GM18870 (cell line): ENCODE measurements at regions not wholly inside any gene's neighbourhood (a gene's known extent, or its start where the extent isn't known, plus 50 kb on each side); places are given as distances from the start of the nearest gene placed in this dataset.

Experiments used
- ATAC-seq: cut with Tn5 transposase; IDR thresholded peaks from one replicate; pipeline ENCODE4 v1.9.1; 2021; ENCODE audit warnings: moderate library complexity; ENCODE audit not compliant: unreplicated experiment

DNA sequence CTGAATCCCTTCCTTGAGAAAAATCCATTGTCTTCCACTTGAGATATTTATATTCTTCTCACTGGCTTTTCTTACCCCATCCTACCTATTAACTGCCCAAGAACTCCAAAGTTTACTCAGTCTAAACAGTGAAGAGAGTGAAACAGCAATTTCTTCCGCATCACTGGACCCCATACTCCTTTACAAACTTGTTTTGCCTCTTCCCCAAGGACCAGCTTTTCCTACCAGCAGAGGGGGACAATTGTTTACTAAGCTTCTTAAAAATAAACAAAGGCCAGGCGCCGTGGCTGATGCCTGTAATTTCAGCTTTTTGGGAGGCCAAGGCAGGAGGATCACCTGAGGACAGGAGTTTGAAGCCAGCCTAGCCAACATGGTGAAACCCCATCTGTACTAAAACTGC is 52.0 kb downstream of the LRATD1 start:
- ATAC-seq = no peak

DNA sequence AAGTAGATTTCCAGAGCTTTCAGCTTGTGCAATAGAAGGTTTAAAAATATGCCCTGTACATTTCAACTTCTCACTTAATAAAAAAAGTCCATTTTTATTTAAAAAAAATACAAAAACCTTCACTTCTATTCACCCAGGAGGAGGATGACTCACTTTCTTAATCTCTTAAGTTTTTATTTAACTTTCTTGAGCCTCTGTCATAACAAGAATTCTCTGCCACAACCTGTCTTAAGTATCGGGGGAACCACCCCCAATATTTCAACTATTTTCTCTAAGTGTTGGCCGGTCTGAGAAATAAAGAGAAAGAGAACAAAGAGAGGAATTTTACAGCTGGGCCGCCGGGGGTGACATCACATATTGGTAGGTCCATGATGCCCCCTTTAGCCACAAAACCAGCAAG is 58.4 kb downstream of the LRATD1 start:
- no peak for ATAC-seq

DNA sequence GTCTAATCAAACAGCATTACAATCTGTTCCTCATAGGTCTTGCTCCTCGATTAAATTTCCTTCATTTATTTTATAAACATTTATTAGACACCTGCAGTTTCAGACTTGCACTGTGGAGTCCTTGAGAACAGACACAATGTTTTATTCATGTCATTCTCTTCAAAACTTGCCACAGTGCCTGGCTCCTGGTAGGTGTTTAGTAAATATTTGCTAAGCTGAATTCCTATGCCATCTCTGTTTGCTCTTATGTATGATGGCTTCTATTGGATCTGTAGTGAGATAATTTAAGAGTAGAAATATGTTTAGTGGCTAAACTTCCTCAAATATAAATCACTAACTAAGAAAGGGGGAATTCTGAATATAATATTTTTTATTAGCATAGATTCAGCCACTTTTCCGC is 61.4 kb downstream of the LRATD1 start:
- no peak for ATAC-seq

DNA sequence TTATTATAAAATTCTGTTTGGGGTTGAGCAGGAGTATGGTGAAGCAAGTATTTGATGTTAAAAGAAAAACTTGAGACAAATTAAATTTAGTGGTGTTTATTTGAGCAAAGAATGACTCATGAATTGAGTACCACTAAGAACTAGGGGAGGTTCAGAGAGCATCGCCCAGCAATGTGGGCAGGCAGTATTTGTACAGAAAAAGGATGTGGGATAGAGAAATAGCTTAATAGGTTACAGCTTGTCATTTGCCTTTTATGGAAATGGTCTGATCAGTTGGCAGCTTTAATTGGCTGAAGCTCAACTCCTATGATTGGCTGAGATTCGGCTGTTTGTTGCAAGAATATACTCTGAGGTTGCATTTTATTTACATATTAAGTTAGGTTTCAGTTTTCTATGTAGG is 68.2 kb downstream of the LRATD1 start:
- ATAC-seq = peak; percentile 60

DNA sequence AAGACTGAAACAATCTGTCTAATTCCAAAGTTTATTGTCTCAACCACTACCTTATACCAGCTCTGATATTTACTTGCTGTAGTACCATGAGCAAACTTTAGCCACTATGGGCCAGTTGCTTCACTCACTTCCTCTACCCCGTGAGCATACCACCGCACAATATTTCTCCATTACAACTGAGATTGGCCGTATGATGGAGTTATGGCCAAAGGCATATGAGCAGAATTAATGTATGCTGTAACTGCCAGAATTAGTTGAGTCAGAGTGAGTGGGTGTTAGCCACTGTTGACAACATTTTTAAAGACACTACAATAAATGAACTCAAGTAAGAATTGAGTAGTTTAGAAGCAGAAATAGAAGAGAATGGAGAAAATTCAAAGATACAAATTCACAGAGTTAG is 69.7 kb downstream of the LRATD1 start:
- no peak for ATAC-seq

DNA sequence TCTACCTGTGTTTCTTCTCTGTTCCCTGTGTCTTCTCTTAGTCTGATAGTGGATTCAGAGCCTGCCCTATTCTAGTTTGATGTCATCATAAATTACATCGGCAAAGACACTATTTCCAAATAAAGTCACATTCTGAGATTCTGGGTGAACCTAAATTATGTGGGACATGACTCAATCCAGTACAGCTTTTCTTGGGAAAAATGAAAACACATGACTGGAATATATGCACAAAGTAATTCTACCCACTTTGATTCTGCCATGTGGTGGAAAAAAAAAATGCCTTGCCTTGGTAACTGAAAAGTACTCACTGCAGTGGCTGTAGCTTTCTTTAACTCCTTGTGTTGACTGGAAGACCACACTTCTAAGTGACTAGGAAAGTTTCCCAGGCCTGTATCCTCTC is 73.7 kb downstream of the LRATD1 start:
- no peak for ATAC-seq

DNA sequence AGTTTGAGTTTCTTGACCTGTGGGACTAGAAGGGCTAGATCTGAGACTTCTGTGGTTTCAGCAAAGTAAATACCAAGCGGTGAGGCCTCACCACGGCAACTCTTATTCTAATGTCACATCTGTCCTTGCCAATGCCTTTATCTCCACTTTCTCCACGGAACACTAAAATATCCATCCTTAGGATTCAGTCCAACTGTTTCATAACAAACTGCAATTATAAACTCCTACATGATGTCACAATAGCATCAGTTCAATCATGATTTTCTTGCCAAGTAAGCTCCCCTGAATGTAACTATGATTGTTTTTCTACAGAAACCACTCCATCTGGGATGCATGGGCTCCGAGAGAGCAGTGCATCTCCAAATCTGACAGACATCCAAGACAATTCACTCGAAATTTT is 79.6 kb downstream of the LRATD1 start:
- ATAC-seq = no peak

DNA sequence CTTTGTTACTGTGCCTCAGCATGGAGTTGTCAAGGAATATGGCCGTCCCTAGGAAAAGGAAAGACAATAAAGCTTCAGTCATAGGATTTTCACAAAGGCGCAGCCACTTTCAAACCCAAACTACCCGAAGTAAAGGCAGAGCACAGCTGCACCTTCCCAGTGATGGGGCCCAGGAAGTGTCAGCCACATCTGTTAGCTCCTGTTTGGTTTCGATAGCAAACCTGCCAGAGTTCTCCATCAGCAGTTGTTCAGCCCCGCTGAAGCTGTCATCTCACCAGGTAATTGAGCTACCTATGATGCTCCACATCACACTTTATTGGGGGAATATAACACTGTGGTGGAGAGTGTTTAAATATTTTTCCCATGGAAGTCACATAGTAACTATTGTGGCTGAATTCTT is 80.7 kb downstream of the LRATD1 start:
- no peak for ATAC-seq

DNA sequence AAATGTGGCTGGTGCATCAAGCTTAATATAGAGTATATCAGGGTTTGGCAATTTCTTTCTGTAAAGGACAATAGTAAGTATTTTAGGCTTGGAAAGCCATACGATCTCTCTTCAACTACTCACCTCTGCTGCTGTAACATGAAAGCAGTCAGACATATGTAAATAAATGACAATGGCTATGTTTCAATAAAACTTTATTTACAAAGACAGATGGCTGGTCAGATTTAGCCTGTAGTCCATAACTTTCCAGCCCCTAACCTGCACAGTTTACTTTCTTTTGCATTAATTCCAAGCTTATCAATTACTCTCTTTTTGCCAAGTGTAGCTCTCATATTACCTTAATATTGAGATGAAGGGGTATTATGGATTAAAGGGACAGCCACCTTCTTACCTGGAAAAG is 83.1 kb downstream of the LRATD1 start:
- ATAC-seq = no peak

DNA sequence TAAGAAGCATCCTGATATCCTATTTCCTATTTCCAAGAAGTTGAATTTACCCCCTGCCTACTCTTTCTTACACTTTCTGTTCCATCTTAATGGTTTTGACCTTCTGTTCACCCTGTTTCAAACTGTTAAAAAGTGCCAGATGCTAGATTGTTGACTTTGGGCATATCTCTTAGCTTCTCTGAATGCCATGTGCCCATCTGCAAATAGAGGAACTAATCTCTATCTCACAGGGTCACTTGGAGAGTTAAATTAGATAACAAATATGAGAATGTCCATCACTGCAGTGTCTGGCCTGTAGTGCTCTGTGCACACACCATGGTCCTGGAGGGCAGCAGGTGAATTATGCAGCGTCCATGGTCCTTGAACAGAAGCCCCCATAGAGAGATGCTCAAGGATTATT is 83.8 kb downstream of the LRATD1 start:
- no peak for ATAC-seq

DNA sequence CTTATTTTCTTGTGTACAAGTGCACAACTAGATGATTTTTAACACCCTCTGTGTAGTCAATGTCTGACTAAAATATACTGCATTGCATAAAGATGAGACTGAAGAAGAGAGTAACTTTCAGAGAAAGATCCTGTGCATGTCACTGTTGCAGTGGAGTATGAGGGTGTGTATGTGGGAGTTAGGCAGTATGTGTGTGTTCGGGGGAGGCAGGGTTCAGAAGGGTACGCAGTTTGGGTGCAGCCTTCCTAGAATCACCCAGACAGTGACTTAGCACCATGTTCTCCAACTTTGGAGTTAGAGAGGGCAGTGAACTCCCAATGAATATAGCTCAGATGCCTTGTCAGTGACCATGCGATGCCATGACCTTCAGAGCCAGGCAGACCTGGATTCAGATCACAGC is 84.6 kb downstream of the LRATD1 start:
- ATAC-seq = no peak

DNA sequence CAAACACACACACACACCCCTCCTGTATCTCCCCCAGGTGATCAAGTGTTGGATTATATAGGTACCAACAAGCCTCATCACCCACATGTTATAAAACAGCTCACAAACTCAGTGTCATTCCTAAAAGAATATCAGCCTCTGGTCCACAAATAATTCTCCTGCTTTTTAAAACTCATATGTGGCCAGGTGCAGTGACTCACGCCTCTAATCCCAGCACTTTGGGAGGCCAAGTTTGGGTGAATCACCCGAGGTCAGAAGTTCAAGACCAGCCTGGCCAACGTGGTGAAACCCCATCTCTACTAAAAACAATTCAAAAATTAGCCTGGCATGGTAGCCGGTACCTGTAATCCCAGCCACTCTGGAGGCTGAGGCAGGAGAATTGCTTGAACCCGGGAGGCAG is 87.8 kb downstream of the LRATD1 start:
- ATAC-seq = no peak

DNA sequence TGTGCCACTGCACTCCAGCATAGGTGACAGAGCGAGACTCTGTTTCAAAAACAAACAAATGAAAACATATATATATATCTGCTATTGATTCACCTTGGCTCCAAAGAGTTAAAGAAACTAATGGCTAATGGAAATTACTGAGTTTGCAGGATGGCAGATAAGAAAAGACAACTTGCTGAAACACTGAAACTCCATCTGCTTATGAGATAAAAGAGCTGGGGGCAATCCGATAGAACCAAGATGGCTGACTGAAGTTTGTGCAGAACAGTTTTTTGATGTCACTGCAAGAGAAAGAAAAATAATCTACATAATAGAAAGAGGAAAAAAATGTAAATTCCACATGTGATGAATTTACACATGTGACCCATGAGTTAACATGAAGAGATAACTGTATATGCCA is 88.2 kb downstream of the LRATD1 start:
- no peak for ATAC-seq

DNA sequence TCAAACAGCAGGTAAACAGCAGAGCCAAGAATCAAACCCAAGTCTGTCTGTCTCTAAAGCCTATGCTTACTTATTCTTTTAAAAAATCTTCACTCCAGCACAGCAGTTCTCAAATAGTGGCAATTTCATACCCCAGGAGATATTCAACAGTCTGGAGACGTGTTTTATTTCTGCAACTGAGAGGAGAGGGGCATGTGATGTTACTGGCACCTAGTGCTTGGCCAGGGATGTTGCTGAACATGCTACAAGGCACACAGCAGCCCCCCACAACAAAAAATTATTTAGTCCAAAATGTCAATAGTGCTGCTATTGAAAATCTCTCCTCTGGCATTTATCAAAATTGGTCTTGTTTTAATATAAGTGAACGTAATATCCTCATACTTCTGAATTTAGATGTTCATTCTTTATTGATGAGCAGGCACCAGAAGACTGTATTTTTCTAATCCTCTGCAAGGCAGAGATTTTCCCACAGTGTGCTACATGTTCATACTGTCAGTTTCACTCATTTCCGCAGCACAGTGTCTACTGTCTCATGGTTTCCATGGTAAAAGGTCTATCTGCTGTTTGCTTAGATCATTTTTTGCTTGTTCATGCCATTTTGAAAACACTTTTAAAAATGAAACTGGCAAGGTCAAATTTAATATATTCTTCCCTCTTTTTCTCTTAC is 90.5 kb downstream of the LRATD1 start:
- ATAC-seq = no peak

DNA sequence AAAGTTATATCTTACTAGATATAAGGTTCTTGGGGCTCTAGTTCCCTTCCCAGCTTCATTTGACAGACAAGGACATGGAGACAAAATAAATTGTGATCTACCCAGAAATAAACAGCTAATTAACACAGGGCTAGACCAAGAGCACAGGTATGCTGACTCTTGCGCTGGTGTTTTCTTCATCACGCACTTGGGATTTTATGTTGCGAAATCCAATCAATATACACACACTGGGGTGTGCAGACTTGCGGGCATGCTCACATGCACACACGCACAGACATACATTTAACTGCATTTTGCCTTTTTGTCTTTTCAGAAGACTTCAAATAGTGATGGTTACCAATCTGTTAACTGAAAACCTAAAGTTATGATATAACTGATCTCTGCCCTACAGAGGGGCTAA is 91.2 kb downstream of the LRATD1 start:
- no peak for ATAC-seq

DNA sequence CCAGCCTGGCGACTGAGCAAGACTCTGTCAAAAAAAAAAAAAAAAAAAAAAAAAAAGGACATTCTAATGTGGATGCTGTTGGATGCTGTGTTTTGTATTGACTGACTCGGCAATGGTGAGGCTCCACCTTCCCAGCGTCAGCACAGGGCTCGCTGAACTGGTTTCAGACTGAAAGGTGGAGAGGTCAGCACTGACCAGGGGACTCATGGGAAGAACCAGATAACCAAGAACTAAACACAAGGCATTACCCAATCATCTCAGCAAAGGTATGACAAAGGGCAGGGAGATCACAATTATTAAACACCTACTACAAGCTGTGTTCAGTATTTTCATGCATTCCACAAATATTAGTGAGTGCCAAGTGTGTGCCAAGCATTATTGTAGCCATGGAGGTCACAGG is 103.2 kb downstream of the LRATD1 start:
- no peak for ATAC-seq

DNA sequence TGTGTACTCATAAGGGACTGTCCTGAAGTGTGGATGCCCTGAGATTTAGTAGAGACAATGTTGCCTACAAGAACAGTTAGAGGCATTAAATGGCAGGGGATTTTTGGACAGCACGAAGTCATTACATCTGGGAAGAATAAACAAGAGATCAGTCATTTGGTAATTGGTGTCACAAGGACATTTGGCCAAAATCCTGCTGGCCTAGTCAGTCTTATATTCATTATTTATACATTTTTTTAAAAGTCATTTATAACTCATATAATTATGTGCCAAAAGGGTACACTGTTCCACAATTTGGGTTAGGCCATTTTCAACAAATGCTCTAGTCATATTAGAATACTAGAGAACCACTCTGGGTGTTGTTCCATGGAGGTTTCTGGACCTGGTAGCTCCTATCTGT is 104.7 kb downstream of the LRATD1 start:
- ATAC-seq = no peak

DNA sequence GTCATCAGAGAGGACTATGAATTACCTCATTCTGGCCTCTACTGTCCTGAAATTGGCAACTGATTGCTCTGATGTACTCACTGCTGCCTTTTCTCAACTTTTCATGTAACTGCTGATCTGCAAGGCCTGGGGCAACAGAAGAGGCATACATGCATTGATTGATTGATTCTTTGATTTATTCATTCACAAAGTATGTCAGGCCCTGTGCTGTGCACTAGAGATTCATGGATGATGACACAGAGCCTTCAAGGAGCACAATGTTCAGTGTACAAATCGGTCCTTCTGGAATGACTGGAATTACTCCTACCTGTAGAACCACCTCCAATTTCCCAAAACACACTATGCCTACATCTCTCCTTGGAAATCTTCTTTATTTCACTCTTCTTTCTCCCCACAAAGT is 111.3 kb downstream of the LRATD1 start:
- no peak for ATAC-seq

DNA sequence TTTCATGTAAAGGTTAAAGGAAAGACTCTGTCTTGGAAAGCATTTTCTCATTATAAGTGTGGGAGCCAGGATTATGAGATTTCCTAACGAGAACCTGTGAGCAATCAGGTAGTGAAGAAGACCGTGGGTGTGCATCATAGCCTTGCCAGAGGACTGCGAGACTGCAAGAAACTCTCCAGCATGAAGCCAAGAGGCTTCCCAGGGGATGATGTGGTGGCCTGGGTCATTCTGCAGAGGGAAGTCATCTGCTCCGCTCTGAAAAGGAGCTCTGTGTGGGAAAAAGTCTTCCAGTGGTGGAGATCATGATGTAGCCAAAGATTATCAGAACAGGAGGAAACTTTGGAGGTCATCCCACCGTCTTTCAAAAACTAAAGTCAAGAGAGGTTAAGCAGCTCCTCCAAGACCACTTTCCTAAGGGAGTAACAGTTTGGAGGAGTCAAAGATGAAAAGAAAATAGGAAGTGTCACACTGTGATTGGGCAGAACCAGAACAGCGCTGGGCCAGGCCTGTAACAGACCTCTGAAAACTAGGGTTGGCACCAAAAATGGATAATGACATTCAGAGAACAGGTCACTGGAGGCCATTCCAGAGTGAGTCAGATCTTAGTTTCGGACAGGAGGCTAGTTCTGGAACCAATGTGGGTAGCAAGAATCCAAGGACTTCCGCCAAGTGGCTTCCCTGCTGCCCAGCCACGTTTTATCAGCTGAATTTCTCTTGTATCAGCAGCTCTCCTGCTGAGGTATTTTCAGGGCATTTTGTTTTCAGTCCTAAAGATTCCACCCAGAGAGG is 113.0 kb downstream of the LRATD1 start:
- ATAC-seq = no peak

DNA sequence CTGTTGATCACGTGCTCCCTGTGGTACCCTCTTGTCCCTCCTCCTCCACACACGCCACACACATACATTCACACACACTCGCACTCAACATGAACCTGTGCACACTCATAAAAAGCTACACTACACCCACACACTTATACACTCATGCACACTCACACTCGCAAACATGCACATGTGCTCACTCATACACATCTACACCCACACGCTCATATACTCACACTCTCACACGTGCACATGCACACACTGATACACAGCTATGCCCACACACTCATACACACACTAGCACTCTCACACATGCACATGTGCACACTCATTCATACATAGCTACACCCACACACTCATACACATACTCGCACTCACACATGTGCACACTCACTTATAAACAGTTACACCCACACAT is 113.6 kb downstream of the LRATD1 start:
- ATAC-seq = no peak

DNA sequence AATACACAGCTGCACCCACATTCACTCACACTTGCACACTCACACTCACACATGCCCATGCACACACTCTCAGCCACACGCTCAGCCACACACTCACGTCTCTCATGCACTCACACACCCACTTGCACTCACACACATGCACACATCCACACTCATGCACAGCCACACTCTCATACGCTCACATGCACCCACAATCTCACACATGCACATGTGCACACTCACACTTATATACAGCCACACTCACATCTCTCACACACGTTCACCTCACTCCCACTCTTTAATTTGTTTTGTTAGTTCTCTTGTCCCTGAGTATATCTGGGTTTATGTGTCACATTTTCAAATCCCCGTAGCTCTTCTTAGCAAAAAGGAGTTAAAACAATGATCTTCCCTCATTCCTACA is 114.9 kb downstream of the LRATD1 start:
- no peak for ATAC-seq

DNA sequence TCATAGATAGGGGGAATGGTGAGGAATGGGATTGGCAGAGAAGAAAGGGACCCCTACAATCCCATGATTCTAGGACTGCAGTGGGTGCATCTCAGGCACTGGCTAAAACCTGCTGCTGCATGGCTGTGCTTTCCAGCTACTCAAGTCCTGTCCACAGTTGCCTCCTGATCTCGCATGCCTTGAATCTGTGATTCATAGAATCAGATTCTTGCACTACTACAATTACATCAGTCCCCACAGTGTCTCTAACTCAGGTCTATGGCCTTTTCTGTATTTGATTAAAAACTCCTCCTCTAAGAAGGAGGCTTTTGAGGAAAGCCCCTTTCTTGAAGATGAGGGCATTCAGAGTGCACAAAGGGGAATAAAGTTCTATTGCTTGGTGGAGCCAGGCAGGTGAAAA is 117.4 kb downstream of the LRATD1 start:
- no peak for ATAC-seq

DNA sequence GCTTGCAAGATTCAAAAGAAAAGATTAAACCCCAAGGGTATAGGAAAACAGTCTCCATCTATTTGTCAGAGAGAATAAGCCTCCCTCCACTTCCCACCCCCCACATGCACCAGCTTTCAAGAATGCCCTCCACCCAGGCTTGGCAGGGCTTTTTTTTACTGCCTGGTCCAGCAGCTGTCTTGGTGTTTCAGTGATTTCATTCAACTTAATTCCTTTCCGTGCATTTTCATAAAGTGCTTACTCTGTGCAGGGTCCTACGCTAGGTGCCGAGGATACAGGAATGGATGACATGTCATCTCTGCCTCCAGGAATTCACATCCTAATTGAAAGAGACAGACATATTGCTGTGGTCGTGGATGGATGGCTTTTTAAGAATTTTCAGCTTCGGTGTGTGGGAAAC is 117.9 kb downstream of the LRATD1 start:
- no peak for ATAC-seq
